ENCODE measurements at regions not wholly inside any gene's neighbourhood (a gene's known extent, or its start where the extent isn't known, plus 50 kb on each side); places are given as distances from the start of the nearest gene placed in this dataset.

DNA sequence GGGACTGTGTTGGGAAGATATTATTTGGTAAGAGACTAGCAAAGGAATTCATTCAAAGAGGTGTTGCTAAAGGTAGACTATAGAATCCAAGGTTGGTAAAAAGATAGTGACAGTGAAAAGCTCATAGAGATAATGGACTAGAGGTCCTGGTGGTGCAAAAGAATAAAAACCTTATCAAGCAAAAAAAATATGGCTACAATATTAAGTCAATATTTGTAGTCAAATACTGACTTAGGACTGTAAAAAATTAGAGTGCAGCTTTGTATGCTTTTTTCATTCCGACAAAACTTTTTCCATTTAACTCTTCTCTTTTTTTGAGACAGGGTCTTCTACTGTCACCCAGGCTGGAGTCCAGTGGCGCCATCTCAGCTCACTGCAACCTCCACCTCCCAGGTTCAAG, 444.0 kb upstream of the AGTR1 start:
- Histone ChIP-seq H3K27ac (no peak overlapping the region), H3K9me3 (no peaks in the 10 kb centered on the region), H3K4me3 (no peak overlapping the region), H3K36me3 (ENCODE audit: low read depth, missing control alignments) (no peaks in the 10 kb centered on the region), H3K27me3 (no peaks in the 10 kb centered on the region), H3K4me1 (no peaks in the 10 kb centered on the region)
- DNase-seq = no peak
- WGBS, 2 donors = 89 to 97% methylated on average over 2 of the region's 2 CpGs
- intact Hi-C loops (cut with DNase I; ENCODE audit: low total_unique reads) = no loop called here
- TF ChIP-seq, protein P1, sequence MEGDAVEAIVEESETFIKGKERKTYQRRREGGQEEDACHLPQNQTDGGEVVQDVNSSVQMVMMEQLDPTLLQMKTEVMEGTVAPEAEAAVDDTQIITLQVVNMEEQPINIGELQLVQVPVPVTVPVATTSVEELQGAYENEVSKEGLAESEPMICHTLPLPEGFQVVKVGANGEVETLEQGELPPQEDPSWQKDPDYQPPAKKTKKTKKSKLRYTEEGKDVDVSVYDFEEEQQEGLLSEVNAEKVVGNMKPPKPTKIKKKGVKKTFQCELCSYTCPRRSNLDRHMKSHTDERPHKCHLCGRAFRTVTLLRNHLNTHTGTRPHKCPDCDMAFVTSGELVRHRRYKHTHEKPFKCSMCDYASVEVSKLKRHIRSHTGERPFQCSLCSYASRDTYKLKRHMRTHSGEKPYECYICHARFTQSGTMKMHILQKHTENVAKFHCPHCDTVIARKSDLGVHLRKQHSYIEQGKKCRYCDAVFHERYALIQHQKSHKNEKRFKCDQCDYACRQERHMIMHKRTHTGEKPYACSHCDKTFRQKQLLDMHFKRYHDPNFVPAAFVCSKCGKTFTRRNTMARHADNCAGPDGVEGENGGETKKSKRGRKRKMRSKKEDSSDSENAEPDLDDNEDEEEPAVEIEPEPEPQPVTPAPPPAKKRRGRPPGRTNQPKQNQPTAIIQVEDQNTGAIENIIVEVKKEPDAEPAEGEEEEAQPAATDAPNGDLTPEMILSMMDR (IDR thresholded peaks at IDR 0.05) = no peak

DNA sequence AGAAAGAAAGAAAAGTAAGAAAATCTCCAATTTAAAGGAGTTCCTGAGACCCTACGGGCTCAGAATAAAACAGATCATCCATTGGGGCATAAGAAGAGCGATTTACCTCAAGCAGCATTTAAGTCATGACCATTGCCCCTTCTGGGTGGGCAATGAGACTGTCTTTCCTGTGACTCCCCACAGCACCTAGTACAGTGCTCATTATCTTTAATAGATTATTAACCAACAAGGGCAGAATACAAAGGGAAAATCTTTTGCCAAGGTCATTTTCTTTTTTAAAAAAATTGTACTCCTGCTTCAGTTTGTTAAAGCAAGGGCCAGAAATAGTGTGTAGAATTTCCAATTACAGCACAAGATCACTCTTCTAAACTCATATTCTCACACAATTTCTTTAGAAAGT, 443.3 kb upstream of the AGTR1 start:
- no peak overlapping the region for H3K4me3 ChIP-seq
- H3K9me3 ChIP-seq = no peaks in the 10 kb centered on the region
- WGBS, 2 donors = 91 to 94% methylated on average over 2 of the region's 2 CpGs
- no peak for DNase-seq
- no peak overlapping the region for H3K27ac ChIP-seq
- H3K4me1 ChIP-seq = no peaks in the 10 kb centered on the region
- TF ChIP-seq POLR2A (IDR thresholded peaks at IDR 0.05) = no peak
- TF ChIP-seq, protein P1 (IDR thresholded peaks at IDR 0.05) = no peak
- intact Hi-C loops (cut with DNase I; ENCODE audit: low total_unique reads) = no loop called here
- H3K36me3 ChIP-seq (ENCODE audit: low read depth, missing control alignments) = no peaks in the 10 kb centered on the region
- no peaks in the 10 kb centered on the region for H3K27me3 ChIP-seq

DNA sequence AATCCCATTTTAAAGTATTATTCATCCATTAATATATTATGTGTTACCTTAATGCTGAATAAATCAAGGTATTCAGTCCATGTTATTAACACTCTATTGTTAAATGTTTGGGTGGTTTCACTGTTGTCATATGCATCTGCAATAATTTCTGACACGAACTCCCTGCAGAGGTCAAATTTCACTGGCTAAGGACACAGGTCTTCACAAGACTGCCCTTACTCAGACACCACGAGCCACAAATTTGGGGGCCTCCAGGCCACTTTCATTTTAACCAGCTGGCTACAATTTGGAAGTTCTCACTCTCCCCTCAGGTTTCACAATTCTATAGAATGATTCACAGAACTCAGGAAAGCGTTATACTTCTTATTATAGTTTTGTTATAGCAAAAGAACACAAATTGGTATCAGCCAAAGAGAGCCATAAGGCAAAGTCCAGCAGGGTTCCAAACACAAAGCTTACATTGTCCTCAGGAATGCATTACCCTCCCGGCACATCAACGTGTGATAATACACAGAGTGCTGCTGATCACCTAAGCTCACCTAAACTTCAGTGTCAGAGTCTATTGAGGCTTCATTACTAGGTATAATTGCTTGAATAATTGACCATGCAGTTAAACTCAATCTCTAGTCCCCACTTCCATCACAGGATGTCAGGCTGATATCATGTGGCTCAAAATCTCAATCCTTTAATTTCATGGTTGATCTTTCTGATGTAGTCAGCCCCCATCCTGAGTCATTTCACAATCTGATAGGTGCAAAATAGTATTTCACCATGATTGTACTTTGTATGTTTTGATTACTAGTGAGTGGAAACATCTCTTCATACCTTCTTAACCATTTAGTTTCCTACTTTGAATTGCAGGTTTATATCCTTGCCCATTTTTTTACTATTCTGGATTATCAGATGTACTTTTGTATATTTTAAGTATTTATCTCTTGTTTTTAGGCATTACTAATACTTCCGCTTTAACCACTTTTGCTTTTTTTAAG, 441.4 kb upstream of the AGTR1 start:
- 71 to 79% methylated on average over 6 of the region's 6 CpGs for WGBS, 2 donors
- DNase-seq = no peak
- no peaks in the 10 kb centered on the region for H3K36me3 ChIP-seq (ENCODE audit: low read depth, missing control alignments)
- H3K27ac ChIP-seq = no peak overlapping the region
- H3K4me3 ChIP-seq = no peak overlapping the region
- no peaks in the 10 kb centered on the region for H3K27me3 ChIP-seq
- intact Hi-C loops (cut with DNase I; ENCODE audit: low total_unique reads) = no loop called here
- TF ChIP-seq POLR2A (IDR thresholded peaks at IDR 0.05) = no peak
- TF ChIP-seq, protein P1 (IDR thresholded peaks at IDR 0.05) = no peak
- no peaks in the 10 kb centered on the region for H3K4me1 ChIP-seq
- no peaks in the 10 kb centered on the region for H3K9me3 ChIP-seq

DNA sequence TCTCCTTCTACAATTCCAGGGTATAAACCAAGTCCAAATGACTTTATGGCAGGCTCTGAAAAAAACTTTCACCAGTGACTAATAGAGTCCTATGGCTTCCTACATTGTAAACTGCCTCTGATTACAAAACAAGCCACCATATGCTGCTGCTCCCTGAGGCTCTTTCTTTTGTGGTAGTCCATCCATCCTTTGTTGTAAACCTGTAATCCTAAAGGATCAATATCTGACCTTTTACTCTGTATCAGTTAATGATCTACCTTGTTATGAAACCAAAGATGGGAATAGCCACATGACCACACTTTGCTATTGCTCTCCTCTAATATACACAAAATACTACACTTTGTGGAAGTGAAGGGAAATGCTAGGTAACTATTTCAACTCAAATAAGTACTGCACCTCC, 434.7 kb upstream of the AGTR1 start:
- no peak overlapping the region for H3K27ac ChIP-seq
- intact Hi-C loops (cut with DNase I; ENCODE audit: low total_unique reads) = no loop called here
- no peak for DNase-seq
- no peak for TF ChIP-seq POLR2A (IDR thresholded peaks at IDR 0.05)
- TF ChIP-seq, protein P1 (IDR thresholded peaks at IDR 0.05) = no peak
- H3K9me3 ChIP-seq = no peaks in the 10 kb centered on the region
- H3K4me1 ChIP-seq = no peaks in the 10 kb centered on the region
- no peaks in the 10 kb centered on the region for H3K36me3 ChIP-seq (ENCODE audit: low read depth, missing control alignments)
- H3K4me3 ChIP-seq = no peak overlapping the region
- H3K27me3 ChIP-seq = no peaks in the 10 kb centered on the region

DNA sequence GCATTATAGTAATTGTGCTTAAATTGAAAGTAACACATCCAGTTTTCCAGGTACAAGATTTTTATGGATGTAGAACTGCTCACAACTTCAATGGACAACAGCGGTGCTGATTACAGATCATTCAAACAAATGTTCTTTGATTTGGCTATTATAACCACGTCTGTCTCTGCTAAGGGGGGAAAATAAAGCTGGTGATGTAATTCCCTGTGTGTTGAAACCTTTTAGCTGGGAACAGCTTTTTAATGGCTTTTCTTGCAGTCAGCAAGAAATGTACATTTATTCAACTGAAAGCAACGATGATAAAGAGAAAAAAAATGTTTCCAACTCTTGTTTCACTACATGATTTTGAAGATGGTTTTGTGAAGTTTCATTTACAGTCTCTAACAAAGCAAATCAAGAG, 431.9 kb upstream of the AGTR1 start:
- TF ChIP-seq, protein P1 (IDR thresholded peaks at IDR 0.05) = no peak
- TF ChIP-seq POLR2A (IDR thresholded peaks at IDR 0.05) = no peak
- DNase-seq = no peak
- WGBS, 2 donors = 68 to 71% methylated on average over 3 of the region's 3 CpGs
- H3K4me1 ChIP-seq = no peaks in the 10 kb centered on the region
- no peaks in the 10 kb centered on the region for H3K36me3 ChIP-seq (ENCODE audit: low read depth, missing control alignments)
- H3K9me3 ChIP-seq = no peaks in the 10 kb centered on the region
- intact Hi-C loops (cut with DNase I; ENCODE audit: low total_unique reads) = no loop called here
- H3K27ac ChIP-seq = no peak overlapping the region
- no peak overlapping the region for H3K4me3 ChIP-seq
- no peaks in the 10 kb centered on the region for H3K27me3 ChIP-seq
